ENCODE measurements at regions not wholly inside any gene's neighbourhood (a gene's known extent, or its start where the extent isn't known, plus 50 kb on each side); places are given as distances from the start of the nearest gene placed in this dataset.

DNA sequence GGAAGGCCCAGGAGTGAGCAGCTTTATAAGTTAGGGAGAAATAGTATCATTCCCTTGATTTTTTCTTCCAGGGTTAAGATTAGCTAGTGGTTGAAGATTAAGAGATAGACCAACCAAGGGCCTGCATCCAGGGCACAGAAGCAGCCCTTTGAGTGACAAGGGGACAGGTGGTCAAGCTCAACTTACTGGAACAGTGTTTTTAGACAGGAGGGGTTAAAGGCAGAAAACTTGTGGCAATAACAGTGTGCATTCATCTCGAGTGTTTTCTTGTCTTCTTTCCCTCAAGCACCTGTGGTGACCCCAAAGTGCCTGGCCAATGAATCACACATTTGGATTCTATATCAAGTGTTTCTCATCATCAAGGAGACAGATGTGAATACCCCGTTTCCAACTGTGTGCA is 267.5 kb downstream of the PDCD6IP start:
- no peaks in the 10 kb centered on the region for H3K4me1 ChIP-seq
- 59 to 89% methylated on average over 2 of the region's 2 CpGs for WGBS, 2 donors
- no peak overlapping the region for H3K4me3 ChIP-seq
- H3K36me3 ChIP-seq, result no peaks in the 10 kb centered on the region
- H3K27ac ChIP-seq, result no peak overlapping the region
- ATAC-seq (no peak), DNase-seq (no peak)
- H3K9me3 ChIP-seq, result peaks cover 0 to 22% (median 9%) of the 10 kb centered on the region in 11 donors
- TF ChIP-seq, protein P1, sequence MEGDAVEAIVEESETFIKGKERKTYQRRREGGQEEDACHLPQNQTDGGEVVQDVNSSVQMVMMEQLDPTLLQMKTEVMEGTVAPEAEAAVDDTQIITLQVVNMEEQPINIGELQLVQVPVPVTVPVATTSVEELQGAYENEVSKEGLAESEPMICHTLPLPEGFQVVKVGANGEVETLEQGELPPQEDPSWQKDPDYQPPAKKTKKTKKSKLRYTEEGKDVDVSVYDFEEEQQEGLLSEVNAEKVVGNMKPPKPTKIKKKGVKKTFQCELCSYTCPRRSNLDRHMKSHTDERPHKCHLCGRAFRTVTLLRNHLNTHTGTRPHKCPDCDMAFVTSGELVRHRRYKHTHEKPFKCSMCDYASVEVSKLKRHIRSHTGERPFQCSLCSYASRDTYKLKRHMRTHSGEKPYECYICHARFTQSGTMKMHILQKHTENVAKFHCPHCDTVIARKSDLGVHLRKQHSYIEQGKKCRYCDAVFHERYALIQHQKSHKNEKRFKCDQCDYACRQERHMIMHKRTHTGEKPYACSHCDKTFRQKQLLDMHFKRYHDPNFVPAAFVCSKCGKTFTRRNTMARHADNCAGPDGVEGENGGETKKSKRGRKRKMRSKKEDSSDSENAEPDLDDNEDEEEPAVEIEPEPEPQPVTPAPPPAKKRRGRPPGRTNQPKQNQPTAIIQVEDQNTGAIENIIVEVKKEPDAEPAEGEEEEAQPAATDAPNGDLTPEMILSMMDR (IDR thresholded peaks at IDR 0.05), result no peak
- peaks cover 0 to 4% (median 0%) of the 10 kb centered on the region in 7 donors for H3K27me3 ChIP-seq
- intact Hi-C loops (cut with DNase I), result no loop called here

DNA sequence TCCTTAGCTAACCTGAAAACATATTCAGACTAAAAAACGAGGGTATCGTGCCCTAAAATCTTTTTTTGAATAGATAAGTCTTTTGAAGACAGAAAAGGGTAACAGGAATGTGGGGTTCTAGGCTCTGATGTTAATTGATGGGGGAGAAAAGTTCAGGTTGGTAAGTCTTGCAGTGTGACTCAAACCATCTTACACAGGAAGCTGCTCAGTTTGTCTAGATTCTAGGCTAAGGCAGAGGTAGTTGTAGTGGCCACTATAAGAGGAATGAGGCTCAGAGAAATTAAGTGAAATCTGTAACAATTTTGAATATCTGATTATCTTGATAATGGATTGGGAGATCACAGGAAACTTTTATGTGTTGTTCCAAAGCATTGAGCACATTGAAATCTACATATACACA is 267.9 kb downstream of the PDCD6IP start:
- Histone ChIP-seq H3K27me3 (peaks cover 0 to 6% (median 0%) of the 10 kb centered on the region in 7 donors), H3K36me3 (no peaks in the 10 kb centered on the region), H3K9me3 (peaks cover 0 to 19% (median 5%) of the 10 kb centered on the region in 11 donors), H3K4me1 (no peaks in the 10 kb centered on the region), H3K27ac (no peak overlapping the region), H3K4me3 (no peak overlapping the region)
- DNase-seq (no peak), ATAC-seq (no peak)
- WGBS, 2 donors, result 72 to 76% methylated on average over 2 of the region's 2 CpGs
- TF ChIP-seq, protein P1 (IDR thresholded peaks at IDR 0.05), result no peak
- intact Hi-C loops (cut with DNase I), result no loop called here

DNA sequence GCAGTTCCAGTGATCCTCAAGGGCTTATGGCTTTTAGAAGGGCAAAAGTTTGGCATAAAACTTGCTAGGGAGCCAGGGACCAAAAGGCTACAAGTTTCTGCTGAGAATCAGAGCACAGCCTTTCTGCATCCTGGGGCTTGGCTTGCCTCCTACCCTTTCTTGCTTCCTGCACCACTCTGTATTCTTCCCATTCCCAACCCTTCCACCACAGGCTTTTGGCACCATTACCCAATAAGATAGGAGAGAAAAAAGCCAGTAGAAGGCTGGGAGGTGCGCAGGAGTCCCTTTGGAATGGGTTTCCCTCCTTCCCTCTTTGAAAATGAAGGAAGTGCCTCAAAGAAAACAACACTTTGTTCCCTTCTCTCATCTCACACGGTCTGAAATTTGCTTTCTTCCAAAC is 268.6 kb downstream of the PDCD6IP start:
- Histone ChIP-seq H3K4me1 (no peaks in the 10 kb centered on the region), H3K36me3 (no peaks in the 10 kb centered on the region), H3K9me3 (peaks cover 0 to 12% (median 4%) of the 10 kb centered on the region in 11 donors), H3K27me3 (peaks cover 0 to 6% (median 0%) of the 10 kb centered on the region in 7 donors), H3K4me3 (no peak overlapping the region), H3K27ac (no peak overlapping the region)
- WGBS, 2 donors, result 48 to 50% methylated on average over 2 of the region's 2 CpGs
- DNase-seq (no peak), ATAC-seq (no peak)
- intact Hi-C loops (cut with DNase I), result no loop called here
- TF ChIP-seq, protein P1 (IDR thresholded peaks at IDR 0.05), result no peak

DNA sequence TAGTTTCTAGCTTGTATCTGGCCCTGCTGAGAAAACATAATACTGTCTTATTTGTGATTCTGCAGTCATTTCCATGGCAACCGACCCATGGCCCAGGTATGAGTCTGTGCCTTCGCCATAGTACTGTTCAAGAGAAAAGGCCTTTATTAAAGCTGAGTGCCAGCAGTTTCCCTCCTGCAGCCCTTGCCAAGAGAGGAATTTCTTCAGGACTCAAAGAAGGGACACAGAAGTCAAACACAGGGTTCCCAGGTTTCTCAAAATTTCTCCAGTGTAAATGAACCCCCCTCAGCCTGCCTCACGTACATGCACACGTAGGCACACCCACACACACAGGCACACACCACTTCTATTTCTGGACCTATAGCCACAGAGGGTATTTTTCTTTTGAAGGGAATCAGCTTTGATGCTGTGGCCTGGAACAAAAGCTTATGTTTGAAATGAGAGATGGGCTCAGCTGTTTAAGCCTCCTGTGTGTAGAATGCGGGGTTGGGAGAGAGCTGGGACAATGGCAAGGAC is 269.2 kb downstream of the PDCD6IP start:
- Histone ChIP-seq H3K4me3 (no peak overlapping the region), H3K27ac (no peak overlapping the region), H3K4me1 (no peaks in the 10 kb centered on the region), H3K27me3 (peaks cover 0 to 6% (median 0%) of the 10 kb centered on the region in 7 donors), H3K36me3 (no peaks in the 10 kb centered on the region), H3K9me3 (peaks cover 0 to 8% (median 0%) of the 10 kb centered on the region in 11 donors)
- DNase-seq, result no peak
- TF ChIP-seq, protein P1 (IDR thresholded peaks at IDR 0.05), result no peak
- 68 to 77% methylated on average over 5 of the region's 5 CpGs for WGBS, 2 donors
- no peak for ATAC-seq
- intact Hi-C loops (cut with DNase I), result no loop called here

All from heart right ventricle (tissue), 16 donors.